MCF 10A (cell line): ENCODE measurements at regions not wholly inside any gene's neighbourhood (a gene's known extent, or its start where the extent isn't known, plus 50 kb on each side); places are given as distances from the start of the nearest gene placed in this dataset.

Experiments
- BruUV-seq: library from RNA; stranded (reverse); fragments of 400-500 nt; replicated peaks from 2 replicates; lab custom pipeline; 2021; lab: Mats Ljungman, UMichigan
- CTCF ChIA-PET: fragments of 300-600 bp; sonication (Branson Sonifier 250); formaldehyde crosslinking; extraction: SDS; loops from one replicate; lab custom pipeline; 2021; ENCODE audit warnings: antibody characterized with exemption, inconsistent platforms; lab: Yijun Ruan, JAX
- POLR2A ChIA-PET: fragments of 300-600, 350-650 bp; sonication (Branson Sonifier 250); formaldehyde crosslinking; extraction: SDS; loops from one replicate; lab custom pipeline; 2020; ENCODE audit warnings: antibody characterized with exemption, inconsistent platforms; lab: Yijun Ruan, JAX
- DNase-seq: peaks from one replicate; pipeline ENCODE4 v3.0.0-alpha.2; 2018; ENCODE audit not compliant: unreplicated experiment
- H3K27ac Mint-ChIP-seq: one replicate; pipeline ENCODE4 v1.8.0; 2022; ENCODE audit warnings: mild to moderate bottlenecking, low read depth, mixed read lengths; ENCODE audit not compliant: unreplicated experiment
- H3K27me3 Mint-ChIP-seq: one replicate; pipeline ENCODE4 v1.8.0; 2022; ENCODE audit warnings: mixed read lengths; ENCODE audit not compliant: insufficient read depth, unreplicated experiment
- H3K36me3 Mint-ChIP-seq: one replicate; pipeline ENCODE4 v1.8.0; 2022; ENCODE audit warnings: mild to moderate bottlenecking, moderate library complexity, mixed read lengths; ENCODE audit not compliant: insufficient read depth, unreplicated experiment
- H3K4me1 Mint-ChIP-seq: one replicate; pipeline ENCODE4 v1.8.0; 2022; ENCODE audit warnings: mixed read lengths; ENCODE audit not compliant: insufficient read depth, unreplicated experiment
- H3K4me3 Mint-ChIP-seq: one replicate; pipeline ENCODE4 v1.8.0; 2022; ENCODE audit warnings: mild to moderate bottlenecking, moderate library complexity, mixed read lengths; ENCODE audit not compliant: unreplicated experiment
- H3K9me3 Mint-ChIP-seq: one replicate; pipeline ENCODE4 v1.8.0; 2022; ENCODE audit warnings: mixed read lengths; ENCODE audit not compliant: unreplicated experiment
- intact Hi-C: fragments of 100-400 bp; cut with micrococcal nuclease; formaldehyde crosslinking; loops from 2 replicates; pipeline ENCODE4 v1.14.1; 2022
- TF ChIP-seq, protein P1 (sequence below): fragments of 200-600 bp; IDR thresholded peaks from one replicate; pipeline ENCODE4 v1.8.0; 2022; ENCODE audit warnings: antibody characterized with exemption, mild to moderate bottlenecking; ENCODE audit not compliant: unreplicated experiment

DNA sequence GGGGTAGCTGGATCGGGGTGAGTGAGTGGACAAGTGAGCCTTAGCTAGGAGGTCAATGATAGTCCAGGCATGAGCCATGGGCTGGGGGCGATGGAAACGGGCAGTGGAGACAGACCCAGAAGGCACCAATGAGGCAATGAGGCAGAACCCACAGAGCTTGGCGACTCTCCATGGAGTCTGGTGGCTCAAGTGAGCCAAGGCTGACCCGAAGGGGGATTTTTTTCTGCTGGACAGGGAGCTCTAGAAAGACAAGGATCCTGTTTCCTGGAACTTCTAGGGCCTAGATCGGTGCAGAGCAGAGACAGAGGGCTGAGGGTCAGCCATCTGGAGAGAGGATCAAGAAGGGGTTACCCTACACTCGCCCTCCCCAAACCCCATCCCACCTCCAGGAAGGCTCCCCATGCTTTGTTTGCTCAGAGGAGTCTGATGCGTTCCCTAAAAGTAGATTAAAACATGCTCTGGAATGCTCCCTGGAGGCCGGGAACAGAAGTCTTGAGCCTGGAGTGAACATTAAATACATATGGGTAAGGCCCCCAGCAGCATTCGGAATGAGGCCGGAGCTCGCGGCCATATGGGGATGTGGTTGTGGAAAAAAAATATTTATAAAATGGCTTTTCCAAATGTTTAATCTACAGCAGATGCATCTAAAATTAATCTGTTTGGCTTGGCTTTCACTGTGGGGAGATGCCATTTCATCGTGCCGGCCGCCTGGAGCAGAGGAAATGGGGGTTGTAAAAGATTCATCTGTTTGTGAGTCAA, 237.8 kb upstream of the PMEPA1 start:
- DNase-seq, result no peak
- H3K4me1 Mint-ChIP-seq, result no peaks in the 10 kb centered on the region
- TF ChIP-seq, protein P1, sequence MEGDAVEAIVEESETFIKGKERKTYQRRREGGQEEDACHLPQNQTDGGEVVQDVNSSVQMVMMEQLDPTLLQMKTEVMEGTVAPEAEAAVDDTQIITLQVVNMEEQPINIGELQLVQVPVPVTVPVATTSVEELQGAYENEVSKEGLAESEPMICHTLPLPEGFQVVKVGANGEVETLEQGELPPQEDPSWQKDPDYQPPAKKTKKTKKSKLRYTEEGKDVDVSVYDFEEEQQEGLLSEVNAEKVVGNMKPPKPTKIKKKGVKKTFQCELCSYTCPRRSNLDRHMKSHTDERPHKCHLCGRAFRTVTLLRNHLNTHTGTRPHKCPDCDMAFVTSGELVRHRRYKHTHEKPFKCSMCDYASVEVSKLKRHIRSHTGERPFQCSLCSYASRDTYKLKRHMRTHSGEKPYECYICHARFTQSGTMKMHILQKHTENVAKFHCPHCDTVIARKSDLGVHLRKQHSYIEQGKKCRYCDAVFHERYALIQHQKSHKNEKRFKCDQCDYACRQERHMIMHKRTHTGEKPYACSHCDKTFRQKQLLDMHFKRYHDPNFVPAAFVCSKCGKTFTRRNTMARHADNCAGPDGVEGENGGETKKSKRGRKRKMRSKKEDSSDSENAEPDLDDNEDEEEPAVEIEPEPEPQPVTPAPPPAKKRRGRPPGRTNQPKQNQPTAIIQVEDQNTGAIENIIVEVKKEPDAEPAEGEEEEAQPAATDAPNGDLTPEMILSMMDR, result no peak
- H3K27ac Mint-ChIP-seq, result no peak overlapping the region
- ChIA-PET POLR2A (no interaction called here), CTCF (no interaction called here)
- intact Hi-C loops, result no loop called here
- H3K27me3 Mint-ChIP-seq, result peaks cover 11% of the 10 kb centered on the region
- H3K36me3 Mint-ChIP-seq, result no peaks in the 10 kb centered on the region
- no peak overlapping the region for H3K4me3 Mint-ChIP-seq
- peaks cover 10% of the 10 kb centered on the region for H3K9me3 Mint-ChIP-seq
- BruUV-seq, result no TSS peak

DNA sequence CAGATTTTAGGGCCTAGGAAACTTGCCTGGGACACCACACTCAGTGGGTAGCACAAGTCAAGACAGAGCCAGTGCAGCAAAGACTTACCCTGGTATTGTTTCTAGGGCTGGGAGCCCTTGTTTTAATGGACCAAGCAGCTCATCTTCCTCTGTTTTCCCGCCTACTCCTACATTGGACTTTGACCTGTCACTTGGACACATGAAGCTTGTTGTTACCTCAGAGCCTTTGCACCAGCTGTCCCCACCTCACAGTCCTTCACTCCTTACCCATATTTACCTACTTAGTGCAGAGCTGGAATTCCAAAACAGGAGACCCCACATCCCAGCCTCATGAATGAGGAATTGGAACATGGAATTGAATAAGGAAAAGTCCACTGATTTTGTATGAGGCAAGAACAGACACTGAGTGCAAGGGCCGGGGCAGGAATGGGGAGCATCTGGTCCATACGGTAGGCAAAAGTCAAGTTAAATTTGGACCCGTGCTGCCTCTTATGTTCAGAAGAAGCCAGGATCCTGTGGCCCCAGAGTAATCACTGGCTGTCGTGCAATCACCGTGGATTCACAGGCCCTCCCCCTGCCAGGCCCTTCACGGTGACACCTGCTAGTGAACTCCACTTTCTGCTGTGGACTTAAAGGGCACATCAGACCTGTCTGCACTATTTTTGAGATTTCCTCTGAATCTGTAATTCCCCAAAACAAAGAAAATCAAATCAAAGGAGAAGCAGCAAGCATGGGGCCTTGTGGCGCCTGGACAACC, 236.9 kb upstream of the PMEPA1 start:
- Mint-ChIP-seq H3K27ac (no peak overlapping the region), H3K4me1 (no peaks in the 10 kb centered on the region)
- BruUV-seq, result no TSS peak

DNA sequence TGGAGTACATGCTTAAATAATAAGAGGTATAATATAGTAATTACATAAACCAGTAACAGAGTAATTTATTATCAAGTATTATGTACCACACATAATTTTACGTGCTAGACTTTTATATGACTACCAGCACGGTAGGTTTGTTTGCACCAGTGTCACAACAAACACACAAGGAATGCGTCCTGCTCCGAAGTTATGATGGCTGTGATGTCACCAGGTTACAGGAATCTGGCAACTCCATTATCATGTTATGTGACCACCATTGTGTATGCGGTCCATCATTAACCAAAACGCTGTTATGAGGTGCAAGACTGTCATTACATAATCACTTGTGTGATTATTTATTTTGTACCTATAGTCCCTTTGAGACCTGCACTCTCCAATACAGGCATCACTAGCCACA, 235.2 kb upstream of the PMEPA1 start:
- CTCF ChIA-PET, result interaction anchor here (1.2 to 1.4 kb wide), 2 partner anchors 7 to 290 kb away, joined by 3 read pairs; no protein-coding TSS in a partner anchor
- Mint-ChIP-seq H3K4me1 (no peaks in the 10 kb centered on the region), H3K27me3 (no peaks in the 10 kb centered on the region), H3K27ac (no peak overlapping the region), H3K9me3 (peaks cover 10% of the 10 kb centered on the region), H3K4me3 (no peak overlapping the region), H3K36me3 (no peaks in the 10 kb centered on the region)
- no peak for DNase-seq
- POLR2A ChIA-PET, result no interaction called here
- TF ChIP-seq, protein P1, result no peak
- no TSS peak for BruUV-seq
- intact Hi-C loops, result no loop called here

More for the DNA sequence above, 236.9 kb upstream of the PMEPA1 start:
- TF ChIP-seq, protein P1, result no peak
- Mint-ChIP-seq H3K27me3 (peaks cover 5% of the 10 kb centered on the region), H3K4me3 (no peak overlapping the region), H3K9me3 (peaks cover 10% of the 10 kb centered on the region), H3K36me3 (no peaks in the 10 kb centered on the region)
- CTCF ChIA-PET, result interaction anchor here (0.7 to 1.4 kb wide), 3 partner anchors 9 to 254 kb away, joined by 3 read pairs; no protein-coding TSS in a partner anchor
- no peak for DNase-seq
- intact Hi-C loops, result no loop called here
- POLR2A ChIA-PET, result no interaction called here

DNA sequence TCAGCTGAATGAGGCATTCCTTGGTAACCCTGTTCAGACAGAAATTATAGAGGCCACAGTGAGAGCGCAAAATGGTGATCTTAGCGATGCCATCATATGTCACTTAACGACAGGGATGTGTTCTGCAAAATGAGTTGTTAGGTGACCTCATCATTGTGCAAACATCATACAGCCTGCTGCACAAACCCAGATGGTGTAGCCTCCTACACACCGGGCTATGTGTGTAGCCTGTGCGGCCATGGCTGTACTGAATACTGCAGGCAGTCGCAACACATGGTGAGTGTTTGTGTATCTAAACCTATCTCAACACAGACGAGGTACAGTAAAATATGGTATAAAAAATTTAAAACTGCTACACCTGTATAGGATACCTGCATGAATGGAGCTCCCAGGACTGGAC, 234.1 kb upstream of the PMEPA1 start:
- intact Hi-C loops, result no loop called here
- no peaks in the 10 kb centered on the region for H3K36me3 Mint-ChIP-seq
- peaks cover 8% of the 10 kb centered on the region for H3K27me3 Mint-ChIP-seq
- ChIA-PET CTCF (interaction anchor here (0.7 to 1.5 kb wide), 2 partner anchors 14 to 143 kb away, joined by 3 to 4 read pairs; no protein-coding TSS in a partner anchor), POLR2A (no interaction called here)
- TF ChIP-seq, protein P1, result no peak
- peaks cover 6% of the 10 kb centered on the region for H3K9me3 Mint-ChIP-seq
- no TSS peak for BruUV-seq
- no peak for DNase-seq
- no peaks in the 10 kb centered on the region for H3K4me1 Mint-ChIP-seq
- no peak overlapping the region for H3K27ac Mint-ChIP-seq
- H3K4me3 Mint-ChIP-seq, result no peak overlapping the region
